ENCODE measurements at regions not wholly inside any gene's neighbourhood (a gene's known extent, or its start where the extent isn't known, plus 50 kb on each side); places are given as distances from the start of the nearest gene placed in this dataset.
"Not testable (repeated sequence)": the region's sequence is repeated elsewhere in the genome, so short reads cannot be mapped to it uniquely, and the experiment has no call there.

DNA sequence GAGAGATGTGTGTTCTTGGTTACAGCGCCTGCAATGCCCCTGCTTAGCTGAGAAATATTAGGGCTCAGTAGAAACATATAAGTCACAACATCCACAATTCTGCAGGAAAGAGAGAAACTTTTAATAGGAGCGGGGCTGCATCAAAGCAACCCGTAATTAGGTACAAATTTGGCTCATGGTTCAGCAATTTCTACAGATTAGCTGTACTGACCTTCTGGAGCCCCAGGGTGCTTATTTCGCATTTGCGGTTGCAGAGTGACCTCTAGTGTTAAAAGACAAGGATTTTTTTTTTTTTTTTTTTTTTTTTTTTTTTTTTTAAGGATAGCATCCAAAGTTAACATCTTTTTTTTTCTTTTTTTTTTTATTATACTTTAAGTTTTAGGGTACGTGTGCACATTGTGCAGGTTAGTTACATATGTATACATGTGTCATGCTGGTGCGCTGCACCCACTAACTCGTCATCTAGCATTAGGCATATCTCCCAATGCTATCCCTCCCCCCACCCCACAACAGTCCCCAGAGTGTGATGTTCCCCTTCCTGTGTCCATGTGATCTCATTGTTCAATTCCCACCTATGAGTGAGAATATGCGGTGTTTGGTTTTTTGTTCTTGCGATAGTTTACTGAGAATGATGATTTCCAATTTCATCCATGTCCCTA, 334.7 kb downstream of the ARRDC4 start:
- DNase-seq (ENCODE audit: low spot score): not testable (repeated sequence)
- H3K27me3 ChIP-seq (ENCODE audit: insufficient read depth, poor library complexity, severe bottlenecking): peaks cover 26% of the 10 kb centered on the region

DNA sequence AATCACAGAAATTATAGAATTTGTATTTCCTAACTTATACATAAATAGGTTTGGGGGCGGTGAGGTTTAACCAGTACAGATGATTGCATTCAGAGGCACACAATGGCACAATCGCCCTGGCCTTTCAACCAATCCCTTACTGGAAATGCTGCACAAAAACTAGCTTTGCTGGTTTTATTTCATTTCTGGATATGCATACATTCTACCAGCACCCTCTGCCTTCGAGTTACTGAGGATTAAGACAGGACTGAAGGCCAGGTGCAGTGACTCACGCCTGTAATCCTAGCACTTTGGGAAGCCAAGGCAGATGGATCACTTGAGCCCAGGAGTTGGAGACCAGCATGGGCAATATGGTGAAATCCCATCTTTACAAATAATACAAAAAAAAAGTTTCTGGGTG, 336.1 kb downstream of the ARRDC4 start:
- DNase-seq (ENCODE audit: low spot score) (no peak), ATAC-seq (ENCODE audit: low read depth) (peak; percentile 20; the same call in 1 of the 3 replicates)
- TF ChIP-seq, protein P1, sequence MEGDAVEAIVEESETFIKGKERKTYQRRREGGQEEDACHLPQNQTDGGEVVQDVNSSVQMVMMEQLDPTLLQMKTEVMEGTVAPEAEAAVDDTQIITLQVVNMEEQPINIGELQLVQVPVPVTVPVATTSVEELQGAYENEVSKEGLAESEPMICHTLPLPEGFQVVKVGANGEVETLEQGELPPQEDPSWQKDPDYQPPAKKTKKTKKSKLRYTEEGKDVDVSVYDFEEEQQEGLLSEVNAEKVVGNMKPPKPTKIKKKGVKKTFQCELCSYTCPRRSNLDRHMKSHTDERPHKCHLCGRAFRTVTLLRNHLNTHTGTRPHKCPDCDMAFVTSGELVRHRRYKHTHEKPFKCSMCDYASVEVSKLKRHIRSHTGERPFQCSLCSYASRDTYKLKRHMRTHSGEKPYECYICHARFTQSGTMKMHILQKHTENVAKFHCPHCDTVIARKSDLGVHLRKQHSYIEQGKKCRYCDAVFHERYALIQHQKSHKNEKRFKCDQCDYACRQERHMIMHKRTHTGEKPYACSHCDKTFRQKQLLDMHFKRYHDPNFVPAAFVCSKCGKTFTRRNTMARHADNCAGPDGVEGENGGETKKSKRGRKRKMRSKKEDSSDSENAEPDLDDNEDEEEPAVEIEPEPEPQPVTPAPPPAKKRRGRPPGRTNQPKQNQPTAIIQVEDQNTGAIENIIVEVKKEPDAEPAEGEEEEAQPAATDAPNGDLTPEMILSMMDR (IDR thresholded peaks at IDR 0.05; ENCODE audit: poor library complexity, severe bottlenecking): no peak
- Histone ChIP-seq H3K9me3 (ENCODE audit: severe bottlenecking) (no peaks in the 10 kb centered on the region), H3K27ac (ENCODE audit: poor library complexity, severe bottlenecking) (no peak overlapping the region), H3K4me1 (ENCODE audit: insufficient read depth, poor library complexity, severe bottlenecking) (no peaks in the 10 kb centered on the region), H3K36me3 (ENCODE audit: low read depth) (no peaks in the 10 kb centered on the region), H3K27me3 (ENCODE audit: insufficient read depth, poor library complexity, severe bottlenecking) (peaks cover 26% of the 10 kb centered on the region), H3K4me3 (ENCODE audit: severe bottlenecking) (no peak overlapping the region)

More for the DNA sequence above, 334.7 kb downstream of the ARRDC4 start:
- H3K36me3 ChIP-seq (ENCODE audit: low read depth); H3K4me1 ChIP-seq (ENCODE audit: insufficient read depth, poor library complexity, severe bottlenecking); H3K27ac ChIP-seq (ENCODE audit: poor library complexity, severe bottlenecking); H3K9me3 ChIP-seq (ENCODE audit: severe bottlenecking); H3K4me3 ChIP-seq (ENCODE audit: severe bottlenecking): not testable (repeated sequence)
- ATAC-seq (ENCODE audit: low read depth): 0 out of 3 replicates have a peak, but pooled peaks have one; percentile 38
- TF ChIP-seq, protein P1 (IDR thresholded peaks at IDR 0.05; ENCODE audit: poor library complexity, severe bottlenecking): peak; percentile 94

DNA sequence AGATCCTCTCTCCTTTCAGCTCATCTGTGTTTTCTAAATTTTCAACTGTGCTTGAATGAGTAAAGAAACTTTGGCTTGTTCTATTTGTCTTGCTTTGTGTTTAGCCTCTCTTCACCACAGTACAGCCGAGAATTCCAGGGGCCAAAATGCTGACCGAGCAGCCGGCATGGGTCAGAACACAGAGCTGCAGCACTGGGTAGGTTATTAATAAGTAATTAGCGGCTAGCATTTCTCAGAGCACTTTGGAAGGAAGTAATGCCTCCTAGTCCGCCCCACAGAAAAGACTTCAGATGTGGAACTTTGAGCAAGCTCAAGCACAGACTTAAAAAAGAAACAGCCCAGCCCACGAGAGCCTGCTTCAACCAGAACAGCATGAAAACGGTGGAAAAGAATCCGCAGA, 343.9 kb downstream of the ARRDC4 start:
- H3K4me1 ChIP-seq (ENCODE audit: insufficient read depth, poor library complexity, severe bottlenecking): no peaks in the 10 kb centered on the region
- peaks cover 10% of the 10 kb centered on the region for H3K27me3 ChIP-seq (ENCODE audit: insufficient read depth, poor library complexity, severe bottlenecking)
- no peak for DNase-seq (ENCODE audit: low spot score)
- no peak overlapping the region for H3K4me3 ChIP-seq (ENCODE audit: severe bottlenecking)
- no peak for ATAC-seq (ENCODE audit: low read depth)
- no peaks in the 10 kb centered on the region for H3K9me3 ChIP-seq (ENCODE audit: severe bottlenecking)
- H3K36me3 ChIP-seq (ENCODE audit: low read depth): no peaks in the 10 kb centered on the region
- TF ChIP-seq, protein P1 (IDR thresholded peaks at IDR 0.05; ENCODE audit: poor library complexity, severe bottlenecking): no peak
- no peak overlapping the region for H3K27ac ChIP-seq (ENCODE audit: poor library complexity, severe bottlenecking)

DNA sequence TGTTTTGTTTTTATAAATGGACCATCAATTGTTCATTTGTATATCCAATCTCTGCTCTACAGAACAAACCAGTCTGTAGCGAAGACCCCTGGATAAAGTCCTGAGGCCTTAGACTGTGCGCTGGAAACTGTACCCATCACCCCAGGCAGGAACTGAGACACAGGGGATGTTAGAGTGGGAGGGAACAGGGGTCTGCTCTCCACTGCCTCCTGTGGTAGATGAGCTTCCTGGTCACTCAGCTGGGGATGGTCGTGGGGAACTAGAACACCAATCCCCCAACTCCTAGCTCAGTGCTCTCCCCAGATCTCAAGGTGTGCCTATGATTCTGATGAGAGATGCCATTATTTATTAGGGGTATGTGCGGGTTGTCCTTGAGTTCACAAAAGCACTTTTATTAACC, 340.2 kb upstream of the IGF1R start:
- no peak for ATAC-seq (ENCODE audit: low read depth)
- H3K9me3 ChIP-seq (ENCODE audit: severe bottlenecking): peaks cover 6% of the 10 kb centered on the region
- no peaks in the 10 kb centered on the region for H3K36me3 ChIP-seq (ENCODE audit: low read depth)
- TF ChIP-seq, protein P1 (IDR thresholded peaks at IDR 0.05; ENCODE audit: poor library complexity, severe bottlenecking): no peak
- peaks cover 10% of the 10 kb centered on the region for H3K27me3 ChIP-seq (ENCODE audit: insufficient read depth, poor library complexity, severe bottlenecking)
- no peak overlapping the region for H3K4me3 ChIP-seq (ENCODE audit: severe bottlenecking)
- DNase-seq (ENCODE audit: low spot score): no peak
- H3K4me1 ChIP-seq (ENCODE audit: insufficient read depth, poor library complexity, severe bottlenecking): no peaks in the 10 kb centered on the region
- H3K27ac ChIP-seq (ENCODE audit: poor library complexity, severe bottlenecking): no peak overlapping the region

DNA sequence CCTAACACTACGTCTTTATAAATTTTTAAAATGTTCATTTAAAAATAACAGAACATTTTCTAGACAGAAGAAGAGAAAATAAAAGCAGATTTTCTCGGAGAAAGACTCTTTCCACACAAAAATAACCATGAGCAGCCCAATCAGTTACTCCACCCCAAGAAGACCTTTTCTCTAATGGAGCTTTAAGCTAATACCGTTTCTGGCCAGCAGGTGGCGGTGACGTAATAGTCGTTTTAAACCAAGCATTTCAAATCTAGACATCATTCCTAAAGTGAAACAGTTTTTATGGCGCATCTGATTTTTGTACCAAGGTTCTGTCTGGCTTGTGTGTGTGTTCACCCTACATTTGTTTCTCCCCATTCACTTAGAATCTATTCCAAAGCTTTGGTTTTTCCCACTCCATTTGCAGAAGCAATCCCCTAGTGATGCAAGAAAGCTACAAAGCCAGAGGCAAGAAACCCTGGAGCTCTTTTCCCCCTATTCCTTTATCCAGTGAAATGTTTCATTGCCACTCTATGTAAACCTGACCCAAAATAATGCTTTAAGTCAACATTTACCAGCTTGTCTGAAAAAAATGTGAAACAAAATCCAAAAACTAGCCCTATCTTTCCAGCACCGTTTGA, 336.7 kb upstream of the IGF1R start:
- TF ChIP-seq, protein P1 (IDR thresholded peaks at IDR 0.05; ENCODE audit: poor library complexity, severe bottlenecking): peak; percentile 98
- Histone ChIP-seq H3K9me3 (ENCODE audit: severe bottlenecking) (peaks cover 6% of the 10 kb centered on the region), H3K27ac (ENCODE audit: poor library complexity, severe bottlenecking) (no peak overlapping the region), H3K27me3 (ENCODE audit: insufficient read depth, poor library complexity, severe bottlenecking) (no peaks in the 10 kb centered on the region), H3K36me3 (ENCODE audit: low read depth) (no peaks in the 10 kb centered on the region), H3K4me1 (ENCODE audit: insufficient read depth, poor library complexity, severe bottlenecking) (no peaks in the 10 kb centered on the region), H3K4me3 (ENCODE audit: severe bottlenecking) (no peak overlapping the region)
- DNase-seq (ENCODE audit: low spot score) (no peak), ATAC-seq (ENCODE audit: low read depth) (peak; percentile 78)
